ENCODE measurements at regions not wholly inside any gene's neighbourhood (a gene's known extent, or its start where the extent isn't known, plus 50 kb on each side); places are given as distances from the start of the nearest gene placed in this dataset.

GRCh38 chr5:167892352-167893115, 398.9 kb upstream of the WWC1 start:
- DNase-seq = no peak

DNA sequence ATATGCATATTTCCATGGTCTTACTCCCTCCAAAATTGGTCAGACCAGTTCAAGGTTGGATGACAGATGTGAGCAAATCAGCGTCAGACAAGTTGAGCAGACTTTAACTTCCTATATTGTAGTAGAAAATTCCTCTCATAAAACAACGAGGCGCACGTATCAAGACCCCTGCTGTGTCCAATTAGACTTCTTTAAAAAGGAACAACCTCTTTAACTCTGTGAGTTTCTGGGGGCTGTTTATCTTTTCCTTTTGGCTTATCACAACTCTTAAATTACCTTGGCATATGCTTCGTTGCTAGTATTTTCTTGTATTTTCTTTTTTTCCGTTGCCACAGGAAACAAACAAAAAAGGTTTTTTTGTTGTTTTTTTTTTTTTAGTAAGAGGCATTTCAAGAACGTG, 398.2 kb upstream of the WWC1 start:
- DNase-seq = no peak

DNA sequence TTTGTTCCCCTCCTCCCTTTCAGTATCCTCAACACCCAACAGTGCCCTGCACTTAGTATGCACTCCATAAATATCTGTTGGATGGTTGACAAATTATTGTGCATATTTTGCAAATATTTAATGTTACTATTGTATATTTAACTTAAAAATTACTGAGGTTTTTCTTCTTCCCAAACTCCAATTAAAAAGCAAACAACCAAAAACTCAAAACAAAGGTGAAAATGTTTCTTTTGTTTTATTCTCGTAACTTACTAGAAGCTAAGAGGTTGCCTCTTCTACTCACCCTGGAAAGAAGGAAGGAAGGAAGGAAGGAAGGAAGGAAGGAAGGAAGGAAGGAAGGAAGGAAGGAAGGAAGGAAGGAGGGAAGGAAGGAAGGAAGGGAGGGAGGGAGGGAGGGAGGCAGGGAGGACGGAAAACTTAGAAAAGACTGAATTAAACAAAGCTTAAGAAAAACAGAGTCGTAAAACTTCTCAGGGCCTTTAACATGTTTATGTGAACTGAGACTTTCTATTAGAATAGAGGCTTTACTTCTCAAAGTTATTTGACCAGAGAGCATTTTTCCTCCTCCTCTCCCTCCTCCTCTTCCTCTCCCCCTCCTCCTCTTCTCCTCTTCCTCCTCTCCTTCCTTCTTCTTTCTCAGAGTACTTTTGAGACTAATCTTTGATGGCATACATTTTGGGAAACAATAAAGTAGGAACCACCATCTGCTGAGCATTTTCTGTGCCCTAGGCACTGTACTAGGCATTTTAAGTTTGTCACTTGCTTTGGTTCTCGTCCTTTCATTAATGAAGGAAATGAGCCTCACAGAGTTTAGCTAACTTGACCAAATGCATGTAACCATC, 396.6 kb upstream of the WWC1 start:
- DNase-seq = no peak

GRCh38 chr5:167895899-167896659, 395.4 kb upstream of the WWC1 start:
- DNase-seq = no peak

- no peak for DNase-seq
Measured at GRCh38 chr5:167896814-167897213, 394.6 kb upstream of the WWC1 start.

DNA sequence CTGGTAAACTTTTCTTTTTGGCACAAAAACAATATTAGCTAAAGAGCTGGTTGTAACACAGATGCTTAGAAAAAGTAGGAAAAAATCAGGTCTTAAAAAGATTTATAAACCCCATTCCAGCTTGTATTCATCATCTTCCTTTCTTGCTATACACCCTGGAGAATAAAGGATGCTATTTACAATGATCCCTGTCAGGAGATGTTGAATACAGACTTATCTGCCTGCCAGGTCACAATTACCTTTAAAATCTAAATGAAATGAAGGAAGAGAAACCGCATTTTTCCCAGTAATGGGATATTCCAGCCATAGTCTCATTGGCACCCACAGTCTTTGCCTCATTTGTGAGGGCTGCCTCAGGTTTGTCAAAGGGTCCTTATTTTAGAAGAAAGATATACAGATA, 394.1 kb upstream of the WWC1 start:
- no peak for DNase-seq

- DNase-seq = no peak
Measured at GRCh38 chr5:167898361-167899042, 392.9 kb upstream of the WWC1 start.

DNA sequence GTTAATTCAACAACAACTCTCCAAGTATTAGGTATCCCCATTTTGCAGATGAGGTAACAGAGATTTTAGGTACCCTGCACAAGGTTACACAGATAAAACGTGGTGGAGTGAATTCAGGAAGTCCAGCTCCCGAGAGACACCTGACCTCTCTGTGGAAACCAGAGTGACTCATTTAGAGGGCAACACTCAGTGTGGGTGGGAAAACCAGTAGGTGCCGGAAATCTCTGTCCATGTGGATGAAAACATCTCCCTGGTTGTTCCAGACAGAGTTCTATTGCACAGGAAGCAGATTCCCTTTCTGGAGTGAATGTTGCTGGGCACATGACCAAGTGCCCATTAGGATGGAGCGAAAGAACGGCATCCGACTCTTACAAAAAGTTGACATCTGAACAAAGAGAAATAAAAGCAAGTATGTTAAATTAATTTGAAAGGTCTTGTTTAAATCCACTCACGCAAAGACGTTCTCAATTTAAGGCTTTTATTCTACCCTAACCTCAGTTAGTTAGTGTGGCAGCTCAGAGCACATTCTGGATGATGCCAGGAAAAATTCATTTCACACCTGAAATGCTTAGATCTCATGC, 391.9 kb upstream of the WWC1 start:
- DNase-seq = no peak

DNA sequence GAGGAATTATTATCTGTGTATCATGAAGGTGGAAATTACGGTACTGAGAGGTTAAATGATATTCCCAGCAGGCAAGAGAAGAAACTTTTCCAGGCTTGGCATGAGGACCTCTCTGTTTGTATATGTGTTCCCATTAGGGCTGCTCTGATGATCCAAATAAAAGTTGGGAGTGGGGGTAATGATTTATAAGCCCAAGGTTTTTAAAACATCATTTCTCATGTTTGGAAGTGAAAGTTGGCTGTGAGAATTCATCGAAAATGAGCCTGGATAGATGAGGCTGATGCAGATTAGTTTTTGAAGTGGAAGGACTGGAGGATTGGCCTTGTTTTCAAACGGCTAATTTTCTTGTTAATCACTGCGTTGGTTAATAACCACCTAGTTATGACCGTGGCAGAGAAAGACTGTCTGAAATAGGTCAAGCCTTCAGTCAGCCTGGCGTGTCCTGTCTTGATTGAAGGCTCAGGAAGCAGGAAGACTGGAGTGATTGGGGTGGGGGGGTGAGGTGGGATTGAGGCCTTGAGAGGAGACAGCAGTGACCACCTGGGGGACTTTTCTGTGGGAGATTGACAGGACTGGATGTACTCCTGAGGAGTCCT, 391.0 kb upstream of the WWC1 start:
- DNase-seq = no peak

- DNase-seq = no peak
Measured at GRCh38 chr5:167902298-167902697, 389.1 kb upstream of the WWC1 start.

DNA sequence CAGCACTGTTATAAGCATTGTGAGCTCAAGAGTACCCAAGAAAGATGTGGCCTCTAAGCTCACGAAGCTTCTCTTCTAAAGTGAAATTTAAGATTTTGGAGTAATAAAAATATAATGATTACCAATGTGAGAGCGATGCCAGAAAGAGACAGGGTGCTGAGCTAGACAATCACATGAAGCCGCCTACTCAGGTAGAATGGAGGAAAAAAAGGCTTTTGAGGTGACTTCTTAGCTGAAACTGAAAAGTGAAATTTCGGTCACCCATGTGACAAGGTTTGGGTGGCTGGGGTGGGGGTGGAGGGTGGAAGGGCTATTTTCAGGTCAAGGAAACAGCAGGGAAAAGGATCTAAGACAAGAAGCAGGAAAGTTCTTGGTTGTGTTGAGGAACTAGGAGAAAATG, 388.2 kb upstream of the WWC1 start:
- DNase-seq = no peak

- no peak for DNase-seq
Measured at GRCh38 chr5:167903659-167904058, 387.8 kb upstream of the WWC1 start.

DNA sequence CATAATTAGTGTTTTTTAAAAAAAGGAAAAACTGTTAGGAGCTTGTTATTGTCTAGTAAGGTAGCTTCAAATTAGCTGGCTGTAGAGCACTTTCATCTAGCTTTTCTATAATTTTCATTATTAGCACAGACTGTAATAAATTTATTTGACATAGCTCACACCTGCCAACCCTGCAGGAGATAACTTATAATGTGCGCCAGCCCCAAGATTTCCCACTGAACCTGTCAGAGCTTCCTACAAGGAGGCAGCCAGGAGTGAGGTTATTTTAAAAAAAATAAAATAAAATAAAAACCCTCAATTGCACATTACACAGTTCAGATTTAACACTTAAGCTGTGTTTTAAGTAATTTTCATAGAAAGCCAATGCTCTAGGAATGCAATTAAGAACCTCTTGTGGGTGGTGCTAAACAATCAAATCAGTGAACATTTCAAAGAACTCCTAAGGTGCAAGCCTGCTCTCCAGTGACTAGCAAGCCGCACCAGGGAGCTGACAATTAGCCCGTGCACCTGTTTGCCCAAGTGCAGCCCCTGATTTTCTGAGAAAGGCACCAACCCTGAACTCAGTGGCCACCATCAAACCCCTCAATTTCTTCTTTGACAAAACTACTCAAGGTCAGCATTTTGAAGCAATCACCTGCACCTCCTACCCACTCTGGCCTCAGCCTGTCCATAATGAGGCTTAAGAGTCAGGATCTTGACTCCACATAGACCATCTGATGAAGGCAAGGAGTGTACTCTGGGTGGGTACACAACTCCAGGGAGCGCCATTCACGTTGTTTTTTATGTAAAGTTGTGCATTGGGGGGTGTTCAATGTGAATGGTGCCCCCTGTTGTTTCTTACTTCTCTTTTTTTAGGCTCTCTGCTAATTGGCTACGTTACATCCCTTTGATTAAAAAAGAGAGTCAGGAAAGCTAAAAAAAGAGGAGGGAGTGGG, 385.3 kb upstream of the WWC1 start:
- no peak for DNase-seq

GRCh38 chr5:167908606-167909005, 382.8 kb upstream of the WWC1 start:
- no peak for DNase-seq

- no peak for DNase-seq
Measured at GRCh38 chr5:167912941-167913665, 378.3 kb upstream of the WWC1 start.

GRCh38 chr5:167915237-167915636, 376.2 kb upstream of the WWC1 start:
- no peak for DNase-seq

GRCh38 chr5:167916261-167916691, 375.2 kb upstream of the WWC1 start:
- no peak for DNase-seq

DNA sequence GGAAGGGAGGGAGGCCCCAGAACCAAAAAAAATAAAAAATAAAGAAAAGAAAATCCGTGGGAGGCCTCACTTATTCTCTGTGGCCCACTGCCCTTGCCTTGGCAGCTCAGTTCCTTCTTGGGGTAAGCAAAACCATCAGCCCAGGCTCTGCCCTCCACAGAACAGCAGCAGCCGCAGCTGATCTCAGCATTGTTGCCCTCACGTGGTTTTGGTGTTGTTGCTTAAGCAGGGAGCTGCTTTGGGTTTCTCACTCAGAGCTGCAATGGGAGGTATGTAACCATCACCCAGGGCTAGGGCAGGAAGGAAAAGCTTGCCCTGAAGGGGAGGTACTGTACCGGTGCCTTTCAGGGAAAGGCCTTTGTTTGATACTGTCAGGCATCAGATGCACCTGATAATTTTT, 374.7 kb upstream of the WWC1 start:
- DNase-seq = no peak

- no peak for DNase-seq
Measured at GRCh38 chr5:167918184-167918812, 373.1 kb upstream of the WWC1 start.
